ENCODE measurements at regions not wholly inside any gene's neighbourhood (a gene's known extent, or its start where the extent isn't known, plus 50 kb on each side); places are given as distances from the start of the nearest gene placed in this dataset.

DNA sequence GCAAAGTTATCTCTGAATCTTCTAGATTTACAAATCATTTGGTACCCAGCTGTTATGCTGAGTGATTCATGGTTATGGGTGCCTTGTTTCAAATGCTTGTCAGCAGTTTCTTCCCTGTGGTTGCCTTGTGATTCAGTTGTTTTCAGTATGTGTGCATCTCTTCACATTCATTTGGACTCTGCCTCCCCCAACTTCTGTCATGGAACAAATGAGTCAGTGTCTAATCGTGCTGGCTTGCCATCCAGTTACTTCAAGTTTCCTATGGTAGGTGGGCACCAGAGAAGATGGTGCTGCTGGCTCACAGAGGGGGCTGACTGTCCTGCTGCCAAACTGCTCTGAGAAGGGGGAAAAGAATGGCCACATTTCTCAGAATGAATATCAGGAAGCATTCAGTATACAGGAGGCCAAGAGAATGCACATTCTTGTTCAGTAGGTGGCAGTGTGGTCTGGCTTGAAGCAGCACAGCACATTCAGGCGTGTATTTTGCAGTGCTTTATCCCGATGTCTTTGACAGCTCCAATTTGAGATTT, 260.9 kb downstream of the GLUD2 start (continued):
- TF ChIP-seq, protein P1, sequence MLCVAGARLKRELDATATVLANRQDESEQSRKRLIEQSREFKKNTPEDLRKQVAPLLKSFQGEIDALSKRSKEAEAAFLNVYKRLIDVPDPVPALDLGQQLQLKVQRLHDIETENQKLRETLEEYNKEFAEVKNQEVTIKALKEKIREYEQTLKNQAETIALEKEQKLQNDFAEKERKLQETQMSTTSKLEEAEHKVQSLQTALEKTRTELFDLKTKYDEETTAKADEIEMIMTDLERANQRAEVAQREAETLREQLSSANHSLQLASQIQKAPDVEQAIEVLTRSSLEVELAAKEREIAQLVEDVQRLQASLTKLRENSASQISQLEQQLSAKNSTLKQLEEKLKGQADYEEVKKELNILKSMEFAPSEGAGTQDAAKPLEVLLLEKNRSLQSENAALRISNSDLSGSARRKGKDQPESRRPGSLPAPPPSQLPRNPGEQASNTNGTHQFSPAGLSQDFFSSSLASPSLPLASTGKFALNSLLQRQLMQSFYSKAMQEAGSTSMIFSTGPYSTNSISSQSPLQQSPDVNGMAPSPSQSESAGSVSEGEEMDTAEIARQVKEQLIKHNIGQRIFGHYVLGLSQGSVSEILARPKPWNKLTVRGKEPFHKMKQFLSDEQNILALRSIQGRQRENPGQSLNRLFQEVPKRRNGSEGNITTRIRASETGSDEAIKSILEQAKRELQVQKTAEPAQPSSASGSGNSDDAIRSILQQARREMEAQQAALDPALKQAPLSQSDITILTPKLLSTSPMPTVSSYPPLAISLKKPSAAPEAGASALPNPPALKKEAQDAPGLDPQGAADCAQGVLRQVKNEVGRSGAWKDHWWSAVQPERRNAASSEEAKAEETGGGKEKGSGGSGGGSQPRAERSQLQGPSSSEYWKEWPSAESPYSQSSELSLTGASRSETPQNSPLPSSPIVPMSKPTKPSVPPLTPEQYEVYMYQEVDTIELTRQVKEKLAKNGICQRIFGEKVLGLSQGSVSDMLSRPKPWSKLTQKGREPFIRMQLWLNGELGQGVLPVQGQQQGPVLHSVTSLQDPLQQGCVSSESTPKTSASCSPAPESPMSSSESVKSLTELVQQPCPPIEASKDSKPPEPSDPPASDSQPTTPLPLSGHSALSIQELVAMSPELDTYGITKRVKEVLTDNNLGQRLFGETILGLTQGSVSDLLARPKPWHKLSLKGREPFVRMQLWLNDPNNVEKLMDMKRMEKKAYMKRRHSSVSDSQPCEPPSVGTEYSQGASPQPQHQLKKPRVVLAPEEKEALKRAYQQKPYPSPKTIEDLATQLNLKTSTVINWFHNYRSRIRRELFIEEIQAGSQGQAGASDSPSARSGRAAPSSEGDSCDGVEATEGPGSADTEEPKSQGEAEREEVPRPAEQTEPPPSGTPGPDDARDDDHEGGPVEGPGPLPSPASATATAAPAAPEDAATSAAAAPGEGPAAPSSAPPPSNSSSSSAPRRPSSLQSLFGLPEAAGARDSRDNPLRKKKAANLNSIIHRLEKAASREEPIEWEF (IDR thresholded peaks at IDR 0.05; ENCODE audit: insufficient replicate concordance, low read depth, low read length) = no peak
- TF ChIP-seq, protein P2, sequence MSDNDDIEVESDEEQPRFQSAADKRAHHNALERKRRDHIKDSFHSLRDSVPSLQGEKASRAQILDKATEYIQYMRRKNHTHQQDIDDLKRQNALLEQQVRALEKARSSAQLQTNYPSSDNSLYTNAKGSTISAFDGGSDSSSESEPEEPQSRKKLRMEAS (IDR thresholded peaks at IDR 0.05; ENCODE audit: low read depth, low read length) = no peak
- TF ChIP-seq, protein P3, sequence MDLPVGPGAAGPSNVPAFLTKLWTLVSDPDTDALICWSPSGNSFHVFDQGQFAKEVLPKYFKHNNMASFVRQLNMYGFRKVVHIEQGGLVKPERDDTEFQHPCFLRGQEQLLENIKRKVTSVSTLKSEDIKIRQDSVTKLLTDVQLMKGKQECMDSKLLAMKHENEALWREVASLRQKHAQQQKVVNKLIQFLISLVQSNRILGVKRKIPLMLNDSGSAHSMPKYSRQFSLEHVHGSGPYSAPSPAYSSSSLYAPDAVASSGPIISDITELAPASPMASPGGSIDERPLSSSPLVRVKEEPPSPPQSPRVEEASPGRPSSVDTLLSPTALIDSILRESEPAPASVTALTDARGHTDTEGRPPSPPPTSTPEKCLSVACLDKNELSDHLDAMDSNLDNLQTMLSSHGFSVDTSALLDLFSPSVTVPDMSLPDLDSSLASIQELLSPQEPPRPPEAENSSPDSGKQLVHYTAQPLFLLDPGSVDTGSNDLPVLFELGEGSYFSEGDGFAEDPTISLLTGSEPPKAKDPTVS (IDR thresholded peaks at IDR 0.05; ENCODE audit: low read depth, low read length) = no peak
- TF ChIP-seq ZNF384 (IDR thresholded peaks at IDR 0.05; ENCODE audit: borderline replicate concordance, low read depth, low read length) = no peak
- no peak for TF ChIP-seq EGR1 (IDR thresholded peaks at IDR 0.05; ENCODE audit: borderline replicate concordance in 1 of 2, low read depth in 2 of 2, low read length in 2 of 2)
- TF ChIP-seq POU2F2 (IDR thresholded peaks at IDR 0.05; ENCODE audit: borderline replicate concordance, low read depth, low read length) = no peak
- TF ChIP-seq, protein P4, sequence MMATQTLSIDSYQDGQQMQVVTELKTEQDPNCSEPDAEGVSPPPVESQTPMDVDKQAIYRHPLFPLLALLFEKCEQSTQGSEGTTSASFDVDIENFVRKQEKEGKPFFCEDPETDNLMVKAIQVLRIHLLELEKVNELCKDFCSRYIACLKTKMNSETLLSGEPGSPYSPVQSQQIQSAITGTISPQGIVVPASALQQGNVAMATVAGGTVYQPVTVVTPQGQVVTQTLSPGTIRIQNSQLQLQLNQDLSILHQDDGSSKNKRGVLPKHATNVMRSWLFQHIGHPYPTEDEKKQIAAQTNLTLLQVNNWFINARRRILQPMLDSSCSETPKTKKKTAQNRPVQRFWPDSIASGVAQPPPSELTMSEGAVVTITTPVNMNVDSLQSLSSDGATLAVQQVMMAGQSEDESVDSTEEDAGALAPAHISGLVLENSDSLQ (IDR thresholded peaks at IDR 0.05) = peak; percentile 27; the same call in 1 of the 2 replicates
- TF ChIP-seq PML (IDR thresholded peaks at IDR 0.05; ENCODE audit: low read length) = no peak
- TF ChIP-seq NFIC (IDR thresholded peaks at IDR 0.05; ENCODE audit: low read depth, low read length) = no peak; the same call in 1 of the 2 replicates
- no peak for TF ChIP-seq SREBF1 (IDR thresholded peaks at IDR 0.05; ENCODE audit: low read length)
- no peak for TF ChIP-seq HCFC1 (IDR thresholded peaks at IDR 0.05; ENCODE audit: low read length)
- TF ChIP-seq, protein P5, sequence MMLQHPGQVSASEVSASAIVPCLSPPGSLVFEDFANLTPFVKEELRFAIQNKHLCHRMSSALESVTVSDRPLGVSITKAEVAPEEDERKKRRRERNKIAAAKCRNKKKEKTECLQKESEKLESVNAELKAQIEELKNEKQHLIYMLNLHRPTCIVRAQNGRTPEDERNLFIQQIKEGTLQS (IDR thresholded peaks at IDR 0.05; ENCODE audit: borderline replicate concordance, extremely low read depth, low read depth, low read length) = no peak
- TF ChIP-seq, protein P6, sequence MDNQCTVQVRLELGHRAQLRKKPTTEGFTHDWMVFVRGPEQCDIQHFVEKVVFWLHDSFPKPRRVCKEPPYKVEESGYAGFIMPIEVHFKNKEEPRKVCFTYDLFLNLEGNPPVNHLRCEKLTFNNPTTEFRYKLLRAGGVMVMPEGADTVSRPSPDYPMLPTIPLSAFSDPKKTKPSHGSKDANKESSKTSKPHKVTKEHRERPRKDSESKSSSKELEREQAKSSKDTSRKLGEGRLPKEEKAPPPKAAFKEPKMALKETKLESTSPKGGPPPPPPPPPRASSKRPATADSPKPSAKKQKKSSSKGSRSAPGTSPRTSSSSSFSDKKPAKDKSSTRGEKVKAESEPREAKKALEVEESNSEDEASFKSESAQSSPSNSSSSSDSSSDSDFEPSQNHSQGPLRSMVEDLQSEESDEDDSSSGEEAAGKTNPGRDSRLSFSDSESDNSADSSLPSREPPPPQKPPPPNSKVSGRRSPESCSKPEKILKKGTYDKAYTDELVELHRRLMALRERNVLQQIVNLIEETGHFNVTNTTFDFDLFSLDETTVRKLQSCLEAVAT (IDR thresholded peaks at IDR 0.05) = 0 out of 2 replicates have a peak, but pooled peaks have one; percentile 21
- TF ChIP-seq ZZZ3 (IDR thresholded peaks at IDR 0.05; ENCODE audit: control insufficient read depth, insufficient read length, low read depth) = no peak
- no peak for TF ChIP-seq MEF2A (IDR thresholded peaks at IDR 0.05; ENCODE audit: insufficient read depth, low read depth, low read length)
- TF ChIP-seq, protein P7, sequence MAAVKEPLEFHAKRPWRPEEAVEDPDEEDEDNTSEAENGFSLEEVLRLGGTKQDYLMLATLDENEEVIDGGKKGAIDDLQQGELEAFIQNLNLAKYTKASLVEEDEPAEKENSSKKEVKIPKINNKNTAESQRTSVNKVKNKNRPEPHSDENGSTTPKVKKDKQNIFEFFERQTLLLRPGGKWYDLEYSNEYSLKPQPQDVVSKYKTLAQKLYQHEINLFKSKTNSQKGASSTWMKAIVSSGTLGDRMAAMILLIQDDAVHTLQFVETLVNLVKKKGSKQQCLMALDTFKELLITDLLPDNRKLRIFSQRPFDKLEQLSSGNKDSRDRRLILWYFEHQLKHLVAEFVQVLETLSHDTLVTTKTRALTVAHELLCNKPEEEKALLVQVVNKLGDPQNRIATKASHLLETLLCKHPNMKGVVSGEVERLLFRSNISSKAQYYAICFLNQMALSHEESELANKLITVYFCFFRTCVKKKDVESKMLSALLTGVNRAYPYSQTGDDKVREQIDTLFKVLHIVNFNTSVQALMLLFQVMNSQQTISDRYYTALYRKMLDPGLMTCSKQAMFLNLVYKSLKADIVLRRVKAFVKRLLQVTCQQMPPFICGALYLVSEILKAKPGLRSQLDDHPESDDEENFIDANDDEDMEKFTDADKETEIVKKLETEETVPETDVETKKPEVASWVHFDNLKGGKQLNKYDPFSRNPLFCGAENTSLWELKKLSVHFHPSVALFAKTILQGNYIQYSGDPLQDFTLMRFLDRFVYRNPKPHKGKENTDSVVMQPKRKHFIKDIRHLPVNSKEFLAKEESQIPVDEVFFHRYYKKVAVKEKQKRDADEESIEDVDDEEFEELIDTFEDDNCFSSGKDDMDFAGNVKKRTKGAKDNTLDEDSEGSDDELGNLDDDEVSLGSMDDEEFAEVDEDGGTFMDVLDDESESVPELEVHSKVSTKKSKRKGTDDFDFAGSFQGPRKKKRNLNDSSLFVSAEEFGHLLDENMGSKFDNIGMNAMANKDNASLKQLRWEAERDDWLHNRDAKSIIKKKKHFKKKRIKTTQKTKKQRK (IDR thresholded peaks at IDR 0.05; ENCODE audit: low read depth, low read length) = no peak

Data from GM12878 (cell line).